ENCODE measurements at regions not wholly inside any gene's neighbourhood (a gene's known extent, or its start where the extent isn't known, plus 50 kb on each side); places are given as distances from the start of the nearest gene placed in this dataset.

DNA sequence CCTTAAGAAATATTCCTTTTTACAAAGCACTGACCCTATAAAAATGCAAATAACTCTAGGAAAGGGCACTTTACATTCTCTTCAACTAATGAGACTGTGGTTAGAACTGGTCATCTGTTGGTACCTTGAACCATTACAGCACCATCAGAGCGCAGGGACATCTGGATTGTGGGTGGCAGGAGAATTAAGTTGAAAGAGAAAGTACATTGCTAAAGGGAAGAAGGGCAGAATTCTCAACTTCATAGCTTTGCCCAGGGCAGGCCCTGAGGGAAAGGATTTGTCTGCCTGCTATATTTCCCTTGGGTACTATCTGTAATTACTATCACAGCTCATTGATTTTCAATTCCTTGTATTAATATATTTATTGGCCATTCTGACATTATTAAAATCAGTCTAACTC is 196.8 kb downstream of the KLF12 start:
- CTCF ChIA-PET: interaction anchor here (0.9 to 1.2 kb wide), 3 partner anchors 34 to 349 kb away, joined by 3 to 7 read pairs (median 3); no protein-coding TSS in a partner anchor
- H3K27ac Mint-ChIP-seq (ENCODE audit: low read depth, unreplicated experiment): no peak overlapping the region
- BruUV-seq (replicated peaks): no TSS peak

DNA sequence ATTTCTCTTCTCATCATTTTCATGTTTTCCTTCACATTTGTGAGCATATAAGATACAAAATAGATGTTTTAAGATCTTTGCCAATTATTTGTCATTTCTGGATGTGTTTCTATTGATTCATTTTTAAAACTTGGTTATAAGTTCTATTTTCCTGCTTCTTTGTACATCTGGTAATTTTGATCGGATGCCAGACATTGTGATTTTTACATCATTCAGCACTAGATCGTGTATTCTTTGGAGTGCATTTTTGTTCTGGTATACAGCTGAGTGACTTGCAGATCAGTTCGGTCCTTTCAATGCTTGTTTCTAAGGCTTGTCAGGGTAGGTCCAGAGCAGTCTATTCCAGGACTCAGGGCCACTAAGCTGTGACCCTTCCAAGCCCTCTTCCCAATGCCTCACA is 198.2 kb downstream of the KLF12 start:
- no peaks in the 10 kb centered on the region for H3K27me3 Mint-ChIP-seq (ENCODE audit: insufficient read depth, unreplicated experiment)
- H3K9me3 Mint-ChIP-seq (ENCODE audit: unreplicated experiment): no peaks in the 10 kb centered on the region
- TF ChIP-seq, protein P1, sequence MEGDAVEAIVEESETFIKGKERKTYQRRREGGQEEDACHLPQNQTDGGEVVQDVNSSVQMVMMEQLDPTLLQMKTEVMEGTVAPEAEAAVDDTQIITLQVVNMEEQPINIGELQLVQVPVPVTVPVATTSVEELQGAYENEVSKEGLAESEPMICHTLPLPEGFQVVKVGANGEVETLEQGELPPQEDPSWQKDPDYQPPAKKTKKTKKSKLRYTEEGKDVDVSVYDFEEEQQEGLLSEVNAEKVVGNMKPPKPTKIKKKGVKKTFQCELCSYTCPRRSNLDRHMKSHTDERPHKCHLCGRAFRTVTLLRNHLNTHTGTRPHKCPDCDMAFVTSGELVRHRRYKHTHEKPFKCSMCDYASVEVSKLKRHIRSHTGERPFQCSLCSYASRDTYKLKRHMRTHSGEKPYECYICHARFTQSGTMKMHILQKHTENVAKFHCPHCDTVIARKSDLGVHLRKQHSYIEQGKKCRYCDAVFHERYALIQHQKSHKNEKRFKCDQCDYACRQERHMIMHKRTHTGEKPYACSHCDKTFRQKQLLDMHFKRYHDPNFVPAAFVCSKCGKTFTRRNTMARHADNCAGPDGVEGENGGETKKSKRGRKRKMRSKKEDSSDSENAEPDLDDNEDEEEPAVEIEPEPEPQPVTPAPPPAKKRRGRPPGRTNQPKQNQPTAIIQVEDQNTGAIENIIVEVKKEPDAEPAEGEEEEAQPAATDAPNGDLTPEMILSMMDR (IDR thresholded peaks at IDR 0.05; ENCODE audit: unreplicated experiment): no peak
- ChIA-PET CTCF (interaction anchor here (1.0 to 1.1 kb wide), 2 partner anchors 351 to 1290 kb away, joined by 3 to 4 read pairs; no protein-coding TSS in a partner anchor), POLR2A (no interaction called here)
- no peaks in the 10 kb centered on the region for H3K36me3 Mint-ChIP-seq (ENCODE audit: insufficient read depth, unreplicated experiment)
- peak overlapping the region; percentile 79 for H3K27ac Mint-ChIP-seq (ENCODE audit: low read depth, unreplicated experiment)
- peaks cover 34% of the 10 kb centered on the region for H3K4me1 Mint-ChIP-seq (ENCODE audit: insufficient read depth, unreplicated experiment)
- no peak for DNase-seq (ENCODE audit: unreplicated experiment)
- no TSS peak for BruUV-seq (replicated peaks)
- H3K4me3 Mint-ChIP-seq (ENCODE audit: unreplicated experiment): no peak overlapping the region
- intact Hi-C loops (cut with micrococcal nuclease): loop anchor here (5.0 kb wide), 1 partner anchor 196 kb away; the partner anchor contains the start of gene KLF12

More for the DNA sequence above, 196.8 kb downstream of the KLF12 start:
- Mint-ChIP-seq H3K36me3 (ENCODE audit: insufficient read depth, unreplicated experiment) (no peaks in the 10 kb centered on the region), H3K4me1 (ENCODE audit: insufficient read depth, unreplicated experiment) (peaks cover 30% of the 10 kb centered on the region), H3K9me3 (ENCODE audit: unreplicated experiment) (no peaks in the 10 kb centered on the region), H3K27me3 (ENCODE audit: insufficient read depth, unreplicated experiment) (no peaks in the 10 kb centered on the region), H3K4me3 (ENCODE audit: unreplicated experiment) (no peak overlapping the region)
- DNase-seq (ENCODE audit: unreplicated experiment): no peak
- intact Hi-C loops (cut with micrococcal nuclease): loop anchor here (5.0 kb wide), 1 partner anchor 195 kb away; the partner anchor contains the start of gene KLF12
- POLR2A ChIA-PET: interaction anchor here (1.0 to 1.8 kb wide), 2 partner anchors 24 to 29 kb away, joined by 3 to 4 read pairs; no protein-coding TSS in a partner anchor
- TF ChIP-seq, protein P1 (IDR thresholded peaks at IDR 0.05; ENCODE audit: unreplicated experiment): no peak

- ChIA-PET POLR2A (no interaction called here), CTCF (no interaction called here)
- TF ChIP-seq, protein P1 (IDR thresholded peaks at IDR 0.05; ENCODE audit: unreplicated experiment): no peak
- Mint-ChIP-seq H3K4me1 (ENCODE audit: insufficient read depth, unreplicated experiment) (peaks cover 34% of the 10 kb centered on the region), H3K27ac (ENCODE audit: low read depth, unreplicated experiment) (peak overlapping the region; percentile 11), H3K27me3 (ENCODE audit: insufficient read depth, unreplicated experiment) (no peaks in the 10 kb centered on the region), H3K9me3 (ENCODE audit: unreplicated experiment) (no peaks in the 10 kb centered on the region), H3K36me3 (ENCODE audit: insufficient read depth, unreplicated experiment) (no peaks in the 10 kb centered on the region), H3K4me3 (ENCODE audit: unreplicated experiment) (peak overlapping the region; percentile 1)
- no peak for DNase-seq (ENCODE audit: unreplicated experiment)
- intact Hi-C loops (cut with micrococcal nuclease): loop anchor here (5.0 kb wide), 1 partner anchor 198 kb away; the partner anchor contains the start of gene KLF12
- BruUV-seq (replicated peaks): TSS peak; percentile 44
Measured at GRCh38 chr13:73934771-73935170, 199.4 kb downstream of the KLF12 start.

DNA sequence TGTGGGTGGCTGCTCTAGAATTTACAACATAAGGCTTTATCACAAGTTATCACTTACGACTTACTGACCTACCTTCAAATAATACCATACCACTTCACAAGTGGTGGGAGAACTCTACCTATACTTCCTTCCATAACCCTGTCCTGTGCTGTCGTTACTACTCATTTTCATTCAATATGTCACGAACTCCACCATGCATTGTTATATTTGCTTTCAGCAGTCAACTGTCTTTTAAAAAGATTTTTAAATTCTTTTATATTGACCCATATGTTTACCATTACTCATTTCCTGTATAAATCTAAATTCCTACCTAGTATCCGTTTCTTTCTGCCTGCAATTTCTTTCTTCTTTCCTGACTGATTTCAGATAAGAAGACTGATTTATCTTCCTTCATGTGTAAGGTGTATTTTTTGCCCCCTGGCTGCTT is 200.0 kb downstream of the KLF12 start:
- Mint-ChIP-seq H3K4me1 (ENCODE audit: insufficient read depth, unreplicated experiment) (peaks cover 34% of the 10 kb centered on the region), H3K4me3 (ENCODE audit: unreplicated experiment) (peak overlapping the region; percentile 1), H3K9me3 (ENCODE audit: unreplicated experiment) (no peaks in the 10 kb centered on the region), H3K36me3 (ENCODE audit: insufficient read depth, unreplicated experiment) (no peaks in the 10 kb centered on the region), H3K27me3 (ENCODE audit: insufficient read depth, unreplicated experiment) (no peaks in the 10 kb centered on the region), H3K27ac (ENCODE audit: low read depth, unreplicated experiment) (peak overlapping the region; percentile 11)
- DNase-seq (ENCODE audit: unreplicated experiment): no peak
- CTCF ChIA-PET: no interaction called here
- POLR2A ChIA-PET: no interaction called here
- intact Hi-C loops (cut with micrococcal nuclease): no loop called here
- no TSS peak for BruUV-seq (replicated peaks)
- TF ChIP-seq, protein P1 (IDR thresholded peaks at IDR 0.05; ENCODE audit: unreplicated experiment): no peak
